ENCODE measurements at regions not wholly inside any gene's neighbourhood (a gene's known extent, or its start where the extent isn't known, plus 50 kb on each side); places are given as distances from the start of the nearest gene placed in this dataset.

- H3K27me3 ChIP-seq (replicated peaks; ENCODE audit: control insufficient read depth, insufficient read depth, low read length) = no peaks in the 10 kb centered on the region
- no peaks in the 10 kb centered on the region for H3K27me3 Mint-ChIP-seq (ENCODE audit: insufficient read depth, unreplicated experiment)
- H3K9me3 Mint-ChIP-seq (ENCODE audit: unreplicated experiment) = no peaks in the 10 kb centered on the region
- TF ChIP-seq, protein P1, sequence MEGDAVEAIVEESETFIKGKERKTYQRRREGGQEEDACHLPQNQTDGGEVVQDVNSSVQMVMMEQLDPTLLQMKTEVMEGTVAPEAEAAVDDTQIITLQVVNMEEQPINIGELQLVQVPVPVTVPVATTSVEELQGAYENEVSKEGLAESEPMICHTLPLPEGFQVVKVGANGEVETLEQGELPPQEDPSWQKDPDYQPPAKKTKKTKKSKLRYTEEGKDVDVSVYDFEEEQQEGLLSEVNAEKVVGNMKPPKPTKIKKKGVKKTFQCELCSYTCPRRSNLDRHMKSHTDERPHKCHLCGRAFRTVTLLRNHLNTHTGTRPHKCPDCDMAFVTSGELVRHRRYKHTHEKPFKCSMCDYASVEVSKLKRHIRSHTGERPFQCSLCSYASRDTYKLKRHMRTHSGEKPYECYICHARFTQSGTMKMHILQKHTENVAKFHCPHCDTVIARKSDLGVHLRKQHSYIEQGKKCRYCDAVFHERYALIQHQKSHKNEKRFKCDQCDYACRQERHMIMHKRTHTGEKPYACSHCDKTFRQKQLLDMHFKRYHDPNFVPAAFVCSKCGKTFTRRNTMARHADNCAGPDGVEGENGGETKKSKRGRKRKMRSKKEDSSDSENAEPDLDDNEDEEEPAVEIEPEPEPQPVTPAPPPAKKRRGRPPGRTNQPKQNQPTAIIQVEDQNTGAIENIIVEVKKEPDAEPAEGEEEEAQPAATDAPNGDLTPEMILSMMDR (IDR thresholded peaks at IDR 0.05; ENCODE audit: insufficient read depth in 1 of 2, low read depth in 1 of 2, low read length in 1 of 2, severe bottlenecking in 1 of 2, unreplicated experiment in 1 of 2) = no peak
- no TSS peak for BruUV-seq (replicated peaks)
- ChIA-PET POLR2A (no interaction called here), CTCF (no interaction called here)
- no peaks in the 10 kb centered on the region for H3K36me3 ChIP-seq (ENCODE audit: control insufficient read depth, insufficient read depth, low read length)
- H3K4me1 Mint-ChIP-seq (ENCODE audit: low read depth, unreplicated experiment) = no peaks in the 10 kb centered on the region
- H3K4me1 ChIP-seq = peaks cover under 1% of the 10 kb centered on the region; the same call in 1 of the 2 replicates
- H3K9me3 ChIP-seq = no peaks in the 10 kb centered on the region
- no peak overlapping the region for H3K27ac Mint-ChIP-seq (ENCODE audit: unreplicated experiment)
- H3K4me3 ChIP-seq (ENCODE audit: low read depth, low read length) = no peak overlapping the region
- H3K36me3 Mint-ChIP-seq (ENCODE audit: insufficient read depth, unreplicated experiment) = no peaks in the 10 kb centered on the region
- no peak overlapping the region for H3K4me3 Mint-ChIP-seq (ENCODE audit: unreplicated experiment)
- no peak for DNase-seq
- intact Hi-C loops (cut with micrococcal nuclease; ENCODE audit: unreplicated experiment) = no loop called here
Observed at GRCh38 chr15:38079236-38079635, 144.8 kb downstream of the TMCO5A start.

DNA sequence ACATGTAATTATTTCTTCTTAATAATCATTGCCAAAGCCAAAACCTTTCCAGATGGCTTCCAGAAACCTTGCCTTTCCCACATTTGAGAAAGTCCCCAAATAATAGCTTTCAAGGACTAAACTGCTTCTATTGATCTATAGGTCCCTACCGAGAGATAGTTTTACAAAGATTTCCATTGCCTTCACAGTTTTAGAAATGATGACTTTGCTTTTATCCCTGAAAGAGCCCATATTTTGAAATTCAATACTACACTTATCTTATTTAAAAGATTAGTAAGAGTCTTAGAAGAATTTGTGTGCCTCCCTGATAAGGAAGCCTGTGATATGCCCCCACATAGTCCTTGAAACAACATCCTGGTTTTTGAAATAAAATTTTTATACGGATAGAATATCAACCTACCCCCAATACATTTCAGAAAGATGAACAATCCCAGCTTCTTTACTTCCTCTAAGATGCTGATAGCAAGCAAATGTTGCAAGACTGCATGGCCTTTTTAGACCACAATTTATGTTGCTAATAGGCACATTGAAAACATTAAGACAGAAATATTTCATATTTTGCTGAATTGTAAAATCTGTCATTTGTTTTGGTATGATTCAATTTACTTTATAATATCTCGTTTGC, 146.3 kb downstream of the TMCO5A start:
- TF ChIP-seq, protein P1 (IDR thresholded peaks at IDR 0.05; ENCODE audit: insufficient read depth in 1 of 2, low read depth in 1 of 2, low read length in 1 of 2, severe bottlenecking in 1 of 2, unreplicated experiment in 1 of 2) = no peak
- intact Hi-C loops (cut with micrococcal nuclease; ENCODE audit: unreplicated experiment) = no loop called here
- Histone ChIP-seq H3K4me1 (no peaks in the 10 kb centered on the region), H3K4me3 (ENCODE audit: low read depth, low read length) (no peak overlapping the region), H3K27me3 (replicated peaks; ENCODE audit: control insufficient read depth, insufficient read depth, low read length) (no peaks in the 10 kb centered on the region), H3K9me3 (no peaks in the 10 kb centered on the region), H3K36me3 (ENCODE audit: control insufficient read depth, insufficient read depth, low read length) (no peaks in the 10 kb centered on the region)
- no peaks in the 10 kb centered on the region for H3K4me1 Mint-ChIP-seq (ENCODE audit: low read depth, unreplicated experiment)
- no peaks in the 10 kb centered on the region for H3K9me3 Mint-ChIP-seq (ENCODE audit: unreplicated experiment)
- CTCF ChIA-PET = no interaction called here
- no peak overlapping the region for H3K27ac Mint-ChIP-seq (ENCODE audit: unreplicated experiment)
- no peak for DNase-seq
- BruUV-seq (replicated peaks) = no TSS peak
- H3K27me3 Mint-ChIP-seq (ENCODE audit: insufficient read depth, unreplicated experiment) = no peaks in the 10 kb centered on the region
- H3K36me3 Mint-ChIP-seq (ENCODE audit: insufficient read depth, unreplicated experiment) = no peaks in the 10 kb centered on the region
- H3K4me3 Mint-ChIP-seq (ENCODE audit: unreplicated experiment) = no peak overlapping the region
- POLR2A ChIA-PET = no interaction called here

GRCh38 chr15:38084289-38084688, 149.8 kb downstream of the TMCO5A start:
- H3K9me3 ChIP-seq = no peaks in the 10 kb centered on the region
- DNase-seq = no peak
- H3K9me3 Mint-ChIP-seq (ENCODE audit: unreplicated experiment) = no peaks in the 10 kb centered on the region
- no peaks in the 10 kb centered on the region for H3K36me3 ChIP-seq (ENCODE audit: control insufficient read depth, insufficient read depth, low read length)
- intact Hi-C loops (cut with micrococcal nuclease; ENCODE audit: unreplicated experiment) = no loop called here
- H3K4me1 Mint-ChIP-seq (ENCODE audit: low read depth, unreplicated experiment) = no peaks in the 10 kb centered on the region
- no peak overlapping the region for H3K4me3 Mint-ChIP-seq (ENCODE audit: unreplicated experiment)
- H3K27me3 ChIP-seq (replicated peaks; ENCODE audit: control insufficient read depth, insufficient read depth, low read length) = no peaks in the 10 kb centered on the region
- H3K36me3 Mint-ChIP-seq (ENCODE audit: insufficient read depth, unreplicated experiment) = no peaks in the 10 kb centered on the region
- H3K4me1 ChIP-seq = no peaks in the 10 kb centered on the region
- ChIA-PET POLR2A (no interaction called here), CTCF (no interaction called here)
- H3K27me3 Mint-ChIP-seq (ENCODE audit: insufficient read depth, unreplicated experiment) = no peaks in the 10 kb centered on the region
- no peak overlapping the region for H3K4me3 ChIP-seq (ENCODE audit: low read depth, low read length)
- BruUV-seq (replicated peaks) = no TSS peak
- TF ChIP-seq, protein P1 (IDR thresholded peaks at IDR 0.05; ENCODE audit: insufficient read depth in 1 of 2, low read depth in 1 of 2, low read length in 1 of 2, severe bottlenecking in 1 of 2, unreplicated experiment in 1 of 2) = no peak
- H3K27ac Mint-ChIP-seq (ENCODE audit: unreplicated experiment) = no peak overlapping the region

Measured in Caco-2 (cell line).